SKM-1 treated with dmso at 0.1 percent for 144 hours (cell line): ENCODE measurements at regions not wholly inside any gene's neighbourhood (a gene's known extent, or its start where the extent isn't known, plus 50 kb on each side); places are given as distances from the start of the nearest gene placed in this dataset.

Experiments used
- DNase-seq: peaks from one replicate; lab custom pipeline; 2025; ENCODE audit not compliant: unreplicated experiment; lab: John Stamatoyannopoulos, UW

DNA sequence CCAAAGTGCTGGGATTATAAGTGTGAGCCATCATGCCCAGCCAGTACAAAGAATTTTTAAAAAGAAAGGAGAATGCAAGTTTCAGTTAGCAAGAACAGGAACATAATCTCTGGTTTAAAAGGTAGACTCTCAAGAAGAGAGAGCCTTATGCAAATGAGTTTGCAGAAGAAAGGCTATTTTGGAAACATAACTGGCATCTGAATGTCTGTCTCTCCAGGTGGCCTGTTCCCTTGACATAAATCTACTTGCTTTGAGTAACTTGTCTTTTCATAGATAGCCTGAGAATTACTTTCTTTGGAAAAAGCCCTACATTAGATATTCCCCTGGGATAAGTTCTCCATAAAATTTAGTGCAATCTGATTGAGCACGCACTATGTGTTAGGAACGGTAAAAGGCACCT is 109.6 kb downstream of the ICOS start:
- no peak for DNase-seq

- DNase-seq: no peak
These were observed 113.1 kb downstream of the ICOS start for GRCh38 chr2:204049635-204050034.

GRCh38 chr2:204050681-204051080 is 114.1 kb downstream of the ICOS start:
- DNase-seq: no peak

DNA sequence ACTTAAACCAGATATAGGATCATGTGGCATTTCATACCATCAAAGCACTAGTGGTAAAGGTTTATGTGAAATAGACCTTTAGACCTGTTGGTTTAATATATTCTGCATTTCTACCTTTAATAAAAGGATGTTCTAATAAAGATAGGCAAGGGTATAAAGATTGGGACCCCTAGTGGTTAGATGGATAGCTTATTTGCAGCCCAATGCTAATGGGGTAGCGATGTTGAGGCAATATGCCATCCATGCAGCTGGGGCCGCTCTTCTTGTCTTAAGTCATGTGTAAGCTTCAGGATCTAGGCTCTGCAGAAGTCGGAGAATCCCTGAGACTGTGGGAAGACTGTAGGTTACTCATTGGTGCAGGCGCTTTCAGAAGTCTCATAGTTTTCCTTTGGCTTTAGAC is 114.9 kb downstream of the ICOS start:
- no peak for DNase-seq

DNA sequence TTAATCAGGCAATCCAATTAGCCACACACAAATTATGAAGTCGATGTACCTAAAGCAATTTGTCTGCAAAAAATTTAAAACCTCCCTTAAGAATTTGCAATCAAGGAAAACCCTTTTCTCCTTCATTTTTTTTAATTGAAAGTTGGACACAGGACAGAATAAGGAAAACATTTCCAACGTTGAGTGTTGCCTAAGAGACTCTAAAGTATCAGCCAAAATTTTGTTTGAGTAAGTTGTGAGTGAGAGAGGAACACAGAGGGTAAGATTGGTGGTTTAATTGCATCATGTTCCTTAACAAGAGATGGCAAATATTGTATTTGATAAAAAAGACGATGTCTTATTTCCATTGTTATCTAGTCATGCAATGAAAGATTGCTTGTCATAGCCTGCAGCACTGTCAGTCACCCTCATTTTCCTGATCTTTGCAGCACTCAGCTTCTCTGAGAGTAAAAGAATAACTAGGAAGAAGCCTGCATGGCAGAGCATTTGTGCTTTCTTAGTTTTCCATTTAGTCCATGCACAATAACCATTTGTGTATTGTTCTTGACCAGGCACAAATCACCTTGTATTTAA is 115.5 kb downstream of the ICOS start:
- DNase-seq: no peak

- DNase-seq: no peak
These were observed 122.5 kb downstream of the ICOS start for GRCh38 chr2:204059016-204059415.

GRCh38 chr2:204060841-204061240 is 124.3 kb downstream of the ICOS start:
- no peak for DNase-seq

DNA sequence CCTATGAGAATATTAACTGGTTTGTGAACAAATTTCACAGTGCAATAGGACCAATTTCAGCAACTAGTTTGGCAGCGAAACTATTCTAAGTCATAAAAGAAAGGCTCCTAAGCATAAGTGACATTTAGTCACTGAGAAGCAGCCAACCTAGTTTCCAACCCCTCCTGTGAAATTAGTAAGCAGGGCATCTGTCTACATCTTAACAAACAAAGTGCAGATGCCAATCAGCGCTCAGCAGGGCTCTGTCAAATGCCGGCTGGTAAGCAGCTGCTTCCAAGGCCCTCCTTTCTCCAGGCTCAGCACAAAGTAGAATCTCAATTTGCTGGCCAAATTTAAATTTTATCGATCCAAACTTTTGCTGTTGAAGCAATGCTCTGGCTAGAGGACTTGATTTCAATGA is 124.7 kb downstream of the ICOS start:
- DNase-seq: no peak

- DNase-seq: no peak
These were observed 127.6 kb downstream of the ICOS start for GRCh38 chr2:204064119-204064518.

DNA sequence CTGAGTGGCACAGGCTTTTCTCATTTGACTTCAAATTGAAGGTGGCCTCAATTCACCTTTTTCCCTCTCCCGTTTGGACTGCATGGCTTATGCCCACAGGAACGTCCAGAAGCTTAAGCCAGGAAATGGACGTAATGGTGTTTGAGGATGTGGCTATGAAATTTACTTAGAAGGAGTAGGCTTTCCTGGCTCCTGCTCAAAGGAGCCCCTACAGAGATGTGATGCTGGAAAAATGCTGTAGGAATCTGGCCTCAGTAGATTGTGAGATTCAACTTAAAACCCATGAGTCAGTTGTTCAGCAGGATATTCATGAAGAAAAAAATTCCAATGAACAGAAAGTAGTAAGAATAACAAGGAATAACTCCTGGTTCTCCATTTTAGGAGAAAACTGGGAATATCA is 129.0 kb downstream of the ICOS start:
- no peak for DNase-seq

- DNase-seq: no peak
These were observed 129.5 kb downstream of the ICOS start for GRCh38 chr2:204066051-204066450.

DNA sequence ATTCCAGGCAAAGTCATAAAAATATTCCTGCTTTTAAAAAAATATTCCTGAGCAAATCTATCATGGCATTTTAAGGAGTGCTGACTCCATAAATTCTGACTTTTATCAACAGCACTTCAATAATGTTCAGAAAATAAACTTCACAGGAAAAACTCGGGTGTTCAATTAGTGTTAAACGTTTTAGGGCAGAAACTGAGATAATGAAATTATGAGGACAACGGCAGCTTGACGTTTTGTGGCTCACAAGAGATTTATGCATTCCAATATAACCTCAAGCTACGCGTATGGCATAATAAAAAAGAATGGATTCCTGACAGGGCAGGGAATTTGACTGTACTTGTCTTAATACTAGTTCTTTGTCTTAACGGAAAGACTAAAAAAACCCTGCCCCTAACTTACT is 133.2 kb downstream of the ICOS start:
- no peak for DNase-seq

DNA sequence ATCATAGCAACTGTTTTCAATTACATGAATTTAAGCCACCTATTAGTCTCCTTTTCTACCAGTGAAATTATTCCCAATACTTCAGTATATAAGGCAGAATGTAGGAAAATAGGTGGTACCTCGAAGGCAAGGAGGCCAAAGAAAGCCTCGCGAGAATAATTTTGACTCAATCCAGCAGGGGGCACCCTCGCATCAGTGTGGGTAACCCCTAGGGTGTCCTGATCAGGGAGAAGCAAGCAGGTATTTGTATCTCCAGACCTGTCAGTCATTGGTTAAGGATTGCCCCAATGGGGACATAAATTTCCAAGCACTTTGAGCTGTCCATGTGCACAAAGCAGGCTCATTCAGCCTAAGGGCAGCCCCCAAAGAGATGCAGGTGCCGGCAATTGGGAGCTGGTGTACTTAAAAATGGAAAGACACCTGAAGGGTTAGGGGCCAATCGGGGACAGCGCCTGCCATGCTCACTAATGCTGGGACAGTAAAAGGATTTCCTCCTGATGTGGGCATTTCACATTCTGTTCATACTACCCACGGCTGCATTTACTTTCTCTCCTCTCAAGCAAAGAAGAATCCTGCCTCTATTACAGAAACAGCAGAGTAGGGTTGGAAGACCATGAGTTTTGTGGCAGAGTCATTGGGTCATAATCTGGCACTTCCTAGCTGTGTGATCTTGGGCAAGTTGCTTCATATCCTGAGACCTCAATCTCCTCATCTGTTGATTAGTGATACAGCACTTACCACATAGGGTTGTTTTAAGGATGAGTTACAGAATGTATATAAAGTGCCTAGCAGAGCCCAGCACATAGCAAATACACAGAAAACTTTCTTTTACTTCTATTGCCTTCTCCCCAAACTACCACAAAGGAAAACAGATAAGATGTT is 136.1 kb downstream of the ICOS start:
- DNase-seq: peak; percentile 9

GRCh38 chr2:204074456-204074855 is 137.9 kb downstream of the ICOS start:
- DNase-seq: no peak

- no peak for DNase-seq
These were observed 141.6 kb downstream of the ICOS start for GRCh38 chr2:204078003-204078698.

- DNase-seq: no peak
These were observed 145.2 kb downstream of the ICOS start for GRCh38 chr2:204081487-204082425.

- no peak for DNase-seq
These were observed 149.6 kb downstream of the ICOS start for GRCh38 chr2:204086167-204086566.

DNA sequence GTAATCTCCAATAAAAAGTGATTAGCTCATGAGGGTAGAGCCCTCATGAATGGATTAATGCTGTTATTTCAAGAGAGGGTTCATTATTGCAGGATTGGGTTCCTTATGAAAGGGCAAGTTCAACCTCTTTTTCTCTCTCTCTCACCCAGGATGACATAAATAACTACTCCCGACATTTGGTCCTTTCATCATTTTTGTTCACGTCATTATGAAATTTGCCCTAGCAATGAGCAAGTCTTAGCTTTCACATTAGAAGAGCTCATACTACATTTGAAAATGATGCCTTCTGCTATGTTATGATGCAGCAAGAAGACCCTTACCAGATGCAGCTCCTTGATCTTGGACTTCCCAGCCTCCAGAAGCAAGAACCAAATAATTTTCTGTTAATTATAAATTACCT is 152.5 kb downstream of the ICOS start:
- no peak for DNase-seq

DNA sequence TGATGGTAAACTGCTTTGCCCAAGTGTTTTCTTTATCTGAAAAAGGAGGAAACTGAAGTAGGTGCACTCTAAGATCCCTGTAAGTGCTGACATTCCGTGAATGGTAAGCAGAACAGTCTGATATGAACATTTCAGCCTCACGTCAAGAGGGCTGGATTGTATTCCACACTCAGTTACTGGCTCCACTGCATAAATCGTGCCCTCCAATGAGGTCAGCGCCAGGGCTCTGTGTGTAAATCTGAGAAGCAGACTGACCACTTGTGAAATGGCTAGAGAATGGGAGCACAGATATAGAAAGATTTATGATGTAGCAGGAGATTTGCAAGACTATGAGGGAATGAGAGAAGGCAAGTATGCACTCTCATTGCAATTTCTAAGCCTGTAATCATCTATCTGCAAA is 153.0 kb downstream of the ICOS start:
- no peak for DNase-seq

DNA sequence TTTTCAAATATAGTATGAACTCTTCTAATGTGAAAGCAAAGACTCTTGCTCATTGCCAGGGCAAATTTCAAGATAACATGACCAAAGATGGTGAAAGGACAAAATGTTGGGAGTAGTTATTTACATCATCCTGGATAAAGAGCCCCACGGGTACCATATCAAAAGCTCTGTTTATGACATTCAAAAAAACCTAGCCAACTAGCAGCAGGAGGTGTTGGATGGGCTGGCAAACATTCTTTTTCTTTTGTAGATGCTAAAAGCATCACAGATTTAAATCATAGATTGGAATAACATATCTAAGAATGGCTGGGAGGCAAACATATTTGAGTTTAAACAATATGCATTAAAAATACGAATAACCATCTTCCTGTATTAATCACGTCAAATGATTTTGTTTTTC is 153.5 kb downstream of the ICOS start:
- no peak for DNase-seq

- DNase-seq: no peak
These were observed 168.2 kb downstream of the ICOS start for GRCh38 chr2:204104811-204105210.
